ENCODE measurements at regions not wholly inside any gene's neighbourhood (a gene's known extent, or its start where the extent isn't known, plus 50 kb on each side); places are given as distances from the start of the nearest gene placed in this dataset.

- TF ChIP-seq MYC (IDR thresholded peaks at IDR 0.05; ENCODE audit: low read depth, low read length) = no peak
- no peak for TF ChIP-seq CTCF (IDR thresholded peaks at IDR 0.05; ENCODE audit: low read depth, low read length)
These were observed 134.1 kb upstream of the VRK1 start for GRCh38 chr14:96663076-96663475.
